Body of pancreas (tissue), 4 donors: ENCODE measurements at regions not wholly inside any gene's neighbourhood (a gene's known extent, or its start where the extent isn't known, plus 50 kb on each side); places are given as distances from the start of the nearest gene placed in this dataset.

Source experiments
- ATAC-seq: fragments of 150-250 bp; one replicate; pipeline ENCODE4 v1.9.1; 2016
- DNase-seq, 4 donors: peaks; one replicate each; pipeline ENCODE4 v3.0.0-alpha.2; 2019
- H3K27ac ChIP-seq, 4 donors: fragments of 200-600 bp; sonication (generic); 1 replicate in 3 of 4; 2 replicates in 1 of 4; pipeline versions ENCODE4 v1.5.1 to v1.6.1; 2016 to 2019; ENCODE audit warnings: mild to moderate bottlenecking in 1 of 4, mixed read lengths in 1 of 4, moderate library complexity in 1 of 4
- H3K27me3 ChIP-seq, 2 donors: fragments of 200-600 bp; sonication (generic); one replicate each; pipeline ENCODE4 v1.6.0; 2016; ENCODE audit warnings: mild to moderate bottlenecking in 1 of 2
- H3K36me3 ChIP-seq, 2 donors: fragments of 200-600 bp; sonication (generic); replicated peaks in 1 of 2; 2 replicates each; pipeline ENCODE4 v1.5.1; 2016; ENCODE audit warnings: low read depth in 2 of 2; ENCODE audit not compliant: insufficient read depth in 1 of 2
- H3K4me1 ChIP-seq: fragments of 200-600 bp; sonication (generic); one replicate; pipeline ENCODE4 v1.6.0; 2016
- H3K4me3 ChIP-seq, 2 donors: fragments of 200-600 bp; sonication (generic); 1 replicate in 1 of 2; 2 replicates in 1 of 2; pipeline ENCODE4 v1.5.1; 2016 to 2019
- H3K9me3 ChIP-seq, 3 donors: fragments of 200-600 bp; sonication (generic); 1 replicate in 2 of 3; 2 replicates in 1 of 3; pipeline ENCODE4 v1.5.1; 2016
- POLR2A ChIP-seq, 3 donors: fragments of 450-650 bp; IDR thresholded peaks; one replicate each; pipeline ENCODE4 v1.6.1; 2016; ENCODE audit warnings: antibody characterized with exemption in 3 of 3, mild to moderate bottlenecking in 2 of 3
- WGBS, 2 donors: methylation state at CpG; one replicate each; pipeline ENCODE4 v1.1.5; 2017; 5-methylcytosine and 5-hydroxymethylcytosine counted together
- intact Hi-C: fragments of 100-400 bp; cut with DNase I; formaldehyde crosslinking; loops from one replicate; pipeline ENCODE4 v1.15.1; 2023
- TF ChIP-seq, protein P1 (sequence below), 7 experiments: fragments of 450-650 bp in 4 of 7; fragments of 200-600 bp in 3 of 7; sonication (generic) in 3 of 7; IDR thresholded peaks; one replicate each; pipeline ENCODE4 v1.5.1; 2016 to 2019; ENCODE audit warnings: antibody characterized with exemption in 7 of 7

DNA sequence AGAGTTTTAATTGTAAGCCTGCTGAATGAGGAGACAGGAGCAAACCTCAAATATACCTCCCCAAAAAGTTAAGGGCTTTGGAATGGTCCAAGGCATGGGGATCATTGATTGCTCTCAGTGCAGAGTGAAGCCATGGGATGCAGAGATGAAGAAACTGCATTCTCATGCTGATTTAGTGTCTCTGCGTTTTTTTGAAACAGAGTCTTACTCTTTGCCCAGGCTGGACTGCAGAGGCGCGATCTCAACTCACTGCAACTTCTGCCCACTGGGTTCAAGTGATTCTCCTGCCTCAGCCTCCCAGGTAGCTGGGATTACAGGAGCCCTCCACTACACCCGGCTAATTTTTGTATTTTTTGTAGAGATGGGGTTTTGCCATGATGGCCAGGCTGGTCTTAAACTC, 99.3 kb upstream of the ETV3 start:
- TF ChIP-seq, protein P1, sequence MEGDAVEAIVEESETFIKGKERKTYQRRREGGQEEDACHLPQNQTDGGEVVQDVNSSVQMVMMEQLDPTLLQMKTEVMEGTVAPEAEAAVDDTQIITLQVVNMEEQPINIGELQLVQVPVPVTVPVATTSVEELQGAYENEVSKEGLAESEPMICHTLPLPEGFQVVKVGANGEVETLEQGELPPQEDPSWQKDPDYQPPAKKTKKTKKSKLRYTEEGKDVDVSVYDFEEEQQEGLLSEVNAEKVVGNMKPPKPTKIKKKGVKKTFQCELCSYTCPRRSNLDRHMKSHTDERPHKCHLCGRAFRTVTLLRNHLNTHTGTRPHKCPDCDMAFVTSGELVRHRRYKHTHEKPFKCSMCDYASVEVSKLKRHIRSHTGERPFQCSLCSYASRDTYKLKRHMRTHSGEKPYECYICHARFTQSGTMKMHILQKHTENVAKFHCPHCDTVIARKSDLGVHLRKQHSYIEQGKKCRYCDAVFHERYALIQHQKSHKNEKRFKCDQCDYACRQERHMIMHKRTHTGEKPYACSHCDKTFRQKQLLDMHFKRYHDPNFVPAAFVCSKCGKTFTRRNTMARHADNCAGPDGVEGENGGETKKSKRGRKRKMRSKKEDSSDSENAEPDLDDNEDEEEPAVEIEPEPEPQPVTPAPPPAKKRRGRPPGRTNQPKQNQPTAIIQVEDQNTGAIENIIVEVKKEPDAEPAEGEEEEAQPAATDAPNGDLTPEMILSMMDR (IDR thresholded peaks at IDR 0.05) = no peak
- TF ChIP-seq POLR2A (IDR thresholded peaks at IDR 0.05) = no peak

DNA sequence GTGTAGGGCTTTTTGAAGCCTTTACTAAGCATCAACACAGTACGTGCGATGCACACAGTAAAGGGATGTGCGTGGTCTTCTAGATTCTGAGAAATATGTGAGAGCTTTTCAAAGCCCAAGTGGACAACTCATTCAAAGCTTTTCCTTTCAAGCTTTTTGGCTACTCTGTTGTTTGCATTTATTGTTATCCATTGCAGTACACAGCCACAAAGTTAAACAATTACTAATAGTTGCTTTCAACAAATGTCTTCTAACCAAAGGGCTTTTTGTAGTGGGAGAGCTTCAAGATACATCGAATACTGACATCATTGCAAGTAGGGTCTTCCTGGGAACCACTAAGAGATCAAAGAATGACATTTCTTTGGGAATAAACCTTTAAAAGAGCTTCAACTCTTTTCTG, 97.9 kb upstream of the ETV3 start:
- H3K27ac ChIP-seq = no peak overlapping the region
- 83 to 85% methylated on average over 4 of the region's 4 CpGs for WGBS, 2 donors
- TF ChIP-seq POLR2A (IDR thresholded peaks at IDR 0.05) = no peak
- TF ChIP-seq, protein P1 (IDR thresholded peaks at IDR 0.05) = no peak
- ATAC-seq (no peak), DNase-seq (no peak)
- intact Hi-C loops = no loop called here
- H3K9me3 ChIP-seq = no peaks in the 10 kb centered on the region
- no peaks in the 10 kb centered on the region for H3K27me3 ChIP-seq
- H3K36me3 ChIP-seq = no peaks in the 10 kb centered on the region
- H3K4me3 ChIP-seq = no peak overlapping the region
- H3K4me1 ChIP-seq = peaks cover 36% of the 10 kb centered on the region

More for the DNA sequence above, 99.3 kb upstream of the ETV3 start:
- intact Hi-C loops = no loop called here
- ATAC-seq (no peak), DNase-seq (no peak)
- 83 to 91% methylated on average over 4 of the region's 4 CpGs for WGBS, 2 donors
- H3K9me3 ChIP-seq = no peaks in the 10 kb centered on the region
- no peak overlapping the region for H3K27ac ChIP-seq
- H3K4me3 ChIP-seq = no peak overlapping the region
- peaks cover 33% of the 10 kb centered on the region for H3K4me1 ChIP-seq
- H3K36me3 ChIP-seq = no peaks in the 10 kb centered on the region
- H3K27me3 ChIP-seq = no peaks in the 10 kb centered on the region

- Histone ChIP-seq H3K27me3 (no peaks in the 10 kb centered on the region), H3K4me1 (peaks cover 28% of the 10 kb centered on the region), H3K27ac (no peak overlapping the region), H3K9me3 (no peaks in the 10 kb centered on the region), H3K36me3 (no peaks in the 10 kb centered on the region), H3K4me3 (no peak overlapping the region)
- no peak for ATAC-seq
- TF ChIP-seq, protein P1 (IDR thresholded peaks at IDR 0.05) = no peak
- no peak for TF ChIP-seq POLR2A (IDR thresholded peaks at IDR 0.05)
- DNase-seq = no peak
- WGBS, 2 donors = 78% methylated on average over 4 of the region's 4 CpGs
- intact Hi-C loops = no loop called here
Observed at GRCh38 chr1:157235307-157235706, 97.1 kb upstream of the ETV3 start.

DNA sequence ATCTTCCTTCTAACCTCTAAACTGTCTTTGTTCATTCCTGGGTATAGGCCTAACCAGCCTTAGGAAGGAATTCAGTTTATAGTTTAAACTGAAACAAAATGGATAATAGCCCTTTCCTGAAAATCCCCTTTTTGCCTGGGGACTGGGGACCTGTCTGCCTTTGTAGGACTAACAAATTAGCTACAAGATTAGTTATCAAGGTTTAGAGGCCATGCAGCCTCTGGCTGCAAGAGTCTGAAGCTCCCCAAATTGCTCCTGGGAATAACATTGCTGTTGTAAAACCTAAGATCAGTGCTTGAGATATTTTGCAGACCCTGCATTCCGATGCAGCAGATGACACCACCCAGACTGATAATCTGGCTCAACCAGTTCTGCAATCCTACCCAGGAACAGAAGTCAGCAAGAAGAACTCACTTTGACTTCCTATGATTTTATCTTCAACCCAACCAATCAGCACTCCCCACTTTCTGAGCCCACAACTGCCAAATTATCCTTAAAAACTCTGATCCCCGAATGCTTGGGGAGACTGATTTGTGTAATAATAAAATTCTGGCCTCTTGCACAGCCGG, 96.6 kb upstream of the ETV3 start:
- no peak for ATAC-seq
- H3K27me3 ChIP-seq = no peaks in the 10 kb centered on the region
- TF ChIP-seq, protein P1 (IDR thresholded peaks at IDR 0.05) = no peak
- TF ChIP-seq POLR2A (IDR thresholded peaks at IDR 0.05) = no peak
- intact Hi-C loops = no loop called here
- no peak for DNase-seq
- H3K36me3 ChIP-seq = no peaks in the 10 kb centered on the region
- no peaks in the 10 kb centered on the region for H3K9me3 ChIP-seq
- H3K27ac ChIP-seq = no peak overlapping the region
- peaks cover 23% of the 10 kb centered on the region for H3K4me1 ChIP-seq
- H3K4me3 ChIP-seq = no peak overlapping the region
- WGBS, 2 donors = 36 to 52% methylated on average over 3 of the region's 3 CpGs

- no peaks in the 10 kb centered on the region for H3K9me3 ChIP-seq
- H3K4me1 ChIP-seq = peaks cover 8% of the 10 kb centered on the region
- no peak for ATAC-seq
- H3K4me3 ChIP-seq = no peak overlapping the region
- intact Hi-C loops = no loop called here
- no peak overlapping the region for H3K27ac ChIP-seq
- H3K36me3 ChIP-seq = no peaks in the 10 kb centered on the region
- WGBS, 2 donors = 38 to 48% methylated on average over 1 of the region's 1 CpG
- no peak for DNase-seq
- H3K27me3 ChIP-seq = no peaks in the 10 kb centered on the region
- TF ChIP-seq POLR2A (IDR thresholded peaks at IDR 0.05) = no peak
- TF ChIP-seq, protein P1 (IDR thresholded peaks at IDR 0.05) = no peak
Observed at GRCh38 chr1:157233131-157233530, 94.9 kb upstream of the ETV3 start.
